Omental fat pad (tissue), 3 donors: ENCODE measurements at regions not wholly inside any gene's neighbourhood (a gene's known extent, or its start where the extent isn't known, plus 50 kb on each side); places are given as distances from the start of the nearest gene placed in this dataset.

ENCODE experiments used
- ATAC-seq: fragments of 150-250 bp; one replicate; pipeline ENCODE4 v1.9.1; 2016; ENCODE audit warnings: mild to moderate bottlenecking, moderate library complexity; ENCODE audit not compliant: low FRiP score
- DNase-seq: peaks from one replicate; pipeline ENCODE4 v3.0.0-alpha.2; 2019; ENCODE audit warnings: low spot score
- TF ChIP-seq, protein P1 (sequence below), 3 donors: fragments of 450-650 bp; IDR thresholded peaks; one replicate each; pipeline ENCODE4 v1.5.1; 2016 to 2017; ENCODE audit warnings: antibody characterized with exemption in 3 of 3, mild to moderate bottlenecking in 3 of 3, moderate library complexity in 2 of 3

DNA sequence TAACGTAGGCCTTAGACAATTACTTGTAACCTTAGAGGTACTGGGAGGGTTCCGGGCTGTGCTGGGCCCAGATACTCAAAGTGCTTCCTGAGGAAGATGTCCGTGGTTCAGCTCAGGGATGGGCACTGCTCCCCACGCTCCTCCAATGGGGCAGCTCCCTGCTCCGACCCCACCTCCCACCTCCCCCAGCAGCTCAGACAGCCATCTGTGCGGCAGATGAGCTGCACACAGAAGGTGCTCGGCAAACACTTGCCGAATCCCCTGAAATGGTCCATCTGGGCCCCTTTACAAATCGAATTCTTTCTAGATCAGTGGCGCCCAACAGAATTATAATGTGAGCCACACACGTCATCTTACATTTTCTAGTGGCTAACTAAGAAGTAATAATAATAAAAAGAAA lies 242.4 kb upstream of the RAB4A start:
- DNase-seq = no peak
- TF ChIP-seq, protein P1, sequence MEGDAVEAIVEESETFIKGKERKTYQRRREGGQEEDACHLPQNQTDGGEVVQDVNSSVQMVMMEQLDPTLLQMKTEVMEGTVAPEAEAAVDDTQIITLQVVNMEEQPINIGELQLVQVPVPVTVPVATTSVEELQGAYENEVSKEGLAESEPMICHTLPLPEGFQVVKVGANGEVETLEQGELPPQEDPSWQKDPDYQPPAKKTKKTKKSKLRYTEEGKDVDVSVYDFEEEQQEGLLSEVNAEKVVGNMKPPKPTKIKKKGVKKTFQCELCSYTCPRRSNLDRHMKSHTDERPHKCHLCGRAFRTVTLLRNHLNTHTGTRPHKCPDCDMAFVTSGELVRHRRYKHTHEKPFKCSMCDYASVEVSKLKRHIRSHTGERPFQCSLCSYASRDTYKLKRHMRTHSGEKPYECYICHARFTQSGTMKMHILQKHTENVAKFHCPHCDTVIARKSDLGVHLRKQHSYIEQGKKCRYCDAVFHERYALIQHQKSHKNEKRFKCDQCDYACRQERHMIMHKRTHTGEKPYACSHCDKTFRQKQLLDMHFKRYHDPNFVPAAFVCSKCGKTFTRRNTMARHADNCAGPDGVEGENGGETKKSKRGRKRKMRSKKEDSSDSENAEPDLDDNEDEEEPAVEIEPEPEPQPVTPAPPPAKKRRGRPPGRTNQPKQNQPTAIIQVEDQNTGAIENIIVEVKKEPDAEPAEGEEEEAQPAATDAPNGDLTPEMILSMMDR (IDR thresholded peaks at IDR 0.05) = no peak
- ATAC-seq = no peak

DNA sequence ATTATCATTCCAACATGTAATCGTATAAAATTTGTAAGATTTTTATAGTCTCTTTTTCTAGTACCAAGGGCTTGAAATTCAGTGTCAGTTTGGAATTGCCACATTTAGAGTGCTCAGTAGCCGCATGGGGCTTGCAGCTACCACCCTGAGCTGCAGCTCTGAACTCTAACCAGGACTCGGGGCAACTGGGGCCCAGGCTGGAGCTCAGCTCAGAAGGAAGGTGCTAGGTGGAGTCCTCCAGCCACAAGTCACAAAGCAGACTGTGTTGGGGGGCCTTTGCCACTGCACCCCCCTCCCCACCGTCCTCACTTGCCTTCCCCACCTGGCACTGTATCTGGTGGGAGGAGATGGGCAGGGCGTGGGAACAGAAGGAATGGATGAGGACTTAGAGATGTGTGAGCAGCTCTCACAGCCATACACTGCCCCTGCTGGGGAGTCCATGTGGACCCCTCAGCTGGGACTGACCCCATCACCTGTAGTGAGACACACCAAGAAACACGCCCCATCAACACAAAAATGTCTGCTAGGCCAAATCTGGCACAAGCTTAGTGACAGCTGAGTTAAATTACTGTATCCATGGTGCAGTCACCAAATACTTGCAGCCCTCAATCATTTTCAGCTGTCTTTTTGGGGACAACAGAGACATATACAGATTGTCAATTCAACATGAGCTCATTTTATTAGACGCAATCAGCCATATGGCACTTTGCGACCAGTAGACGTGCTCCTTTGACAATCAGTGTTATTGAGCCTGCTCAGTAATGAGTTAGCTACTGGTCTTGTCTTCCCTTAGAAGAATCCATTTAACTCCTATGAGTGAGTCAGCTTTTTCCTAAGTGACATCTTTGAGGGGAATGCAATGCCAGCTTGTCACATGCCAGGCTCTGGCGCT lies 241.7 kb upstream of the RAB4A start:
- TF ChIP-seq, protein P1 (IDR thresholded peaks at IDR 0.05) = no peak
- ATAC-seq = no peak
- DNase-seq = no peak

DNA sequence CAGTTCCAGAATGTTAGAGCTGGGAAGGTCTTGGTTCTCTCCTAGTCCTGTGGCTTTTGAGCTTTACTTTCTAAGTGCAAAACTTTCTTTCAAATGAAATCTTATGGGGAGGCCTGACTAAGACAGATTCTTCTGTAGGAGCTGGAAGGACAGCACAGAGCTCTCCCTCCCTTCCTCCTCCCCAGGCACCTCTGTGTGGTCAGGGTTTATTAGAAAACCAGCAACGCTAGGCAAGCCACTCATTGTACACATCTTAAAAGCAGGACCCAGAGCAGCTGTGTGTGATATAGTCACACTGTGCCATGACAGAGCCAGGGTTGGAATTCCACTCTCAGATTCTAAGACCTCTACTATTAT lies 241.1 kb upstream of the RAB4A start:
- no peak for DNase-seq
- TF ChIP-seq, protein P1 (IDR thresholded peaks at IDR 0.05) = no peak
- no peak for ATAC-seq

GRCh38 chr1:229030630-229031029 lies 240.3 kb upstream of the RAB4A start:
- TF ChIP-seq, protein P1 (IDR thresholded peaks at IDR 0.05) = no peak
- no peak for ATAC-seq
- DNase-seq = no peak

- TF ChIP-seq, protein P1 (IDR thresholded peaks at IDR 0.05) = no peak
- ATAC-seq = no peak
- DNase-seq = no peak
Observed at GRCh38 chr1:229031061-229031460, 239.8 kb upstream of the RAB4A start.

GRCh38 chr1:229031481-229032341 lies 239.2 kb upstream of the RAB4A start:
- ATAC-seq (no peak), DNase-seq (no peak)
- TF ChIP-seq, protein P1 (IDR thresholded peaks at IDR 0.05) = no peak
